ENCODE measurements at regions not wholly inside any gene's neighbourhood (a gene's known extent, or its start where the extent isn't known, plus 50 kb on each side); places are given as distances from the start of the nearest gene placed in this dataset.

GRCh38 chr10:44851413-44851812 lies 59.7 kb upstream of the TMEM72 start:
- DNase-seq (ENCODE audit: low read depth, low spot score) (no peak), ATAC-seq (no peak)
- no peaks in the 10 kb centered on the region for H3K79me2 ChIP-seq (ENCODE audit: insufficient read depth, low read length)
- BruUV-seq (replicated peaks): no TSS peak
- no peaks in the 10 kb centered on the region for H4K20me1 ChIP-seq (ENCODE audit: insufficient read depth)
- ChIA-PET POLR2A (no interaction called here), CTCF (no interaction called here), RAD21 (ENCODE audit: low non-redundant PET in 1 of 2, low total read pairs in 2 of 2, uncharacterized antibody in 2 of 2, unreplicated experiment in 2 of 2) (no interaction called here)
- peaks cover 19% of the 10 kb centered on the region; the same call in 1 of the 2 replicates for H3K27me3 ChIP-seq (ENCODE audit: insufficient read depth, low read length)
- no peak overlapping the region for H3K4me3 ChIP-seq (replicated peaks in 1 of 2; ENCODE audit: low read depth in 1 of 2, low read length in 2 of 2)
- intact Hi-C loops (cut with micrococcal nuclease): no loop called here
- no peak overlapping the region for H2AFZ ChIP-seq (ENCODE audit: low read depth, low read length, poor library complexity, severe bottlenecking)
- TF ChIP-seq EZH2phosphoT487 (IDR thresholded peaks at IDR 0.05; ENCODE audit: borderline replicate concordance) (no peak), EZH2 (IDR thresholded peaks at IDR 0.05) (no peak), FOSL1 (IDR thresholded peaks at IDR 0.05; ENCODE audit: low read depth) (no peak), CTCF (IDR thresholded peaks at IDR 0.05 in 2 of 3, conservative IDR thresholded peaks at IDR 0.05 in 1 of 3; ENCODE audit: borderline replicate concordance in 1 of 3, insufficient read depth in 1 of 3, low read depth in 2 of 3, low read length in 2 of 3) (no peak), RAD21 (IDR thresholded peaks at IDR 0.05; ENCODE audit: low read depth) (no peak), CEBPB (IDR thresholded peaks at IDR 0.05; ENCODE audit: low read depth) (no peak), JUND (IDR thresholded peaks at IDR 0.05) (no peak), TCF7L2 (IDR thresholded peaks at IDR 0.05; ENCODE audit: borderline replicate concordance, extremely low read depth, insufficient read depth, insufficient read length) (no peak), REST (IDR thresholded peaks at IDR 0.05; ENCODE audit: low read depth) (no peak), ZNF274 (IDR thresholded peaks at IDR 0.05; ENCODE audit: low read depth, low read length) (no peak)
- H3K9me2 ChIP-seq (ENCODE audit: insufficient read depth): no peaks in the 10 kb centered on the region
- no peaks in the 10 kb centered on the region for H3K4me1 ChIP-seq (ENCODE audit: control insufficient read depth in 1 of 2, insufficient read depth in 2 of 2, low read length in 2 of 2)
- H3K9me3 ChIP-seq (ENCODE audit: control insufficient read depth in 1 of 2, insufficient read depth in 1 of 2, low read depth in 1 of 2, low read length in 2 of 2): no peaks in the 10 kb centered on the region
- H3K36me3 ChIP-seq (ENCODE audit: control insufficient read depth in 1 of 2, insufficient read depth in 2 of 2, low read length in 2 of 2): no peaks in the 10 kb centered on the region
- no peak overlapping the region for H3K4me2 ChIP-seq (ENCODE audit: low read length)
- H3K9ac ChIP-seq (ENCODE audit: low read length): no peak overlapping the region
- H3K27ac ChIP-seq (ENCODE audit: low read depth, low read length): no peak overlapping the region

All from HCT116 (cell line).